Breast epithelium (tissue), 4 donors: ENCODE measurements at regions not wholly inside any gene's neighbourhood (a gene's known extent, or its start where the extent isn't known, plus 50 kb on each side); places are given as distances from the start of the nearest gene placed in this dataset.

Experiments
- DNase-seq, 2 donors: peaks; one replicate each; pipeline ENCODE4 v3.0.0-alpha.2; 2019; ENCODE audit warnings: low spot score in 2 of 2
- H3K27ac ChIP-seq, 2 donors: fragments of 200-600 bp; sonication (generic) in 1 of 2; one replicate each; pipeline ENCODE4 v1.5.1; 2016 to 2019; ENCODE audit warnings: mild to moderate bottlenecking in 1 of 2
- H3K27me3 ChIP-seq, 2 donors: fragments of 200-600 bp; sonication (generic) in 1 of 2; one replicate each; pipeline versions ENCODE4 v1.5.1 to v1.6.0; 2017 to 2019; ENCODE audit warnings: control low read depth in 1 of 2, mild to moderate bottlenecking in 1 of 2
- H3K36me3 ChIP-seq: fragments of 200-600 bp; one replicate; pipeline ENCODE4 v1.5.1; 2019
- H3K4me1 ChIP-seq, 2 donors: fragments of 200-600 bp; sonication (generic); one replicate each; pipeline ENCODE4 v1.5.1; 2016 to 2019; ENCODE audit warnings: control low read depth in 1 of 2
- H3K4me3 ChIP-seq, 3 donors: fragments of 200-600 bp; sonication (generic); 1 replicate in 2 of 3; 2 replicates in 1 of 3; pipeline ENCODE4 v1.5.1; 2016 to 2019; ENCODE audit warnings: mild to moderate bottlenecking in 3 of 3, moderate library complexity in 2 of 3
- H3K9me3 ChIP-seq, 2 donors: fragments of 200-600 bp; sonication (generic) in 1 of 2; one replicate each; pipeline ENCODE4 v1.5.1; 2016 to 2019; ENCODE audit warnings: control low read depth in 1 of 2
- CTCF ChIP-seq, 3 donors: fragments of 450-650 bp; IDR thresholded peaks; one replicate each; pipeline ENCODE4 v1.5.1; 2016 to 2017; ENCODE audit warnings: antibody characterized with exemption in 3 of 3, mild to moderate bottlenecking in 3 of 3, moderate library complexity in 3 of 3
- POLR2A ChIP-seq: fragments of 450-650 bp; IDR thresholded peaks from one replicate; pipeline ENCODE4 v1.6.1; 2016; ENCODE audit warnings: antibody characterized with exemption, mild to moderate bottlenecking, moderate library complexity
- POLR2AphosphoS5 ChIP-seq, 3 donors: sonication (generic); formaldehyde crosslinking; IDR thresholded peaks; one replicate each; pipeline ENCODE4 v1.6.1; 2017; ENCODE audit warnings: antibody characterized with exemption in 3 of 3
- intact Hi-C: fragments of 100-400 bp; cut with DNase I; formaldehyde crosslinking; loops from one replicate; pipeline ENCODE4 v1.15.1; 2023; ENCODE audit warnings: low total_unique reads

GRCh38 chr13:63910511-63910910 is 2494.9 kb upstream of the PCDH20 start:
- Histone ChIP-seq H3K4me1 (no peaks in the 10 kb centered on the region), H3K4me3 (no peak overlapping the region), H3K9me3 (no peaks in the 10 kb centered on the region), H3K27me3 (no peaks in the 10 kb centered on the region), H3K27ac (no peak overlapping the region), H3K36me3 (no peaks in the 10 kb centered on the region)
- intact Hi-C loops: no loop called here
- TF ChIP-seq POLR2A (no peak), POLR2AphosphoS5 (IDR thresholded peaks at IDR 0.05) (no peak), CTCF (IDR thresholded peaks at IDR 0.05) (no peak)
- no peak for DNase-seq

GRCh38 chr13:63909726-63910375 is 2494.2 kb upstream of the PCDH20 start:
- Histone ChIP-seq H3K36me3 (no peaks in the 10 kb centered on the region), H3K9me3 (no peaks in the 10 kb centered on the region), H3K27ac (no peak overlapping the region), H3K4me3 (no peak overlapping the region), H3K27me3 (no peaks in the 10 kb centered on the region), H3K4me1 (no peaks in the 10 kb centered on the region)
- DNase-seq: no peak
- intact Hi-C loops: no loop called here
- TF ChIP-seq CTCF (IDR thresholded peaks at IDR 0.05) (no peak), POLR2AphosphoS5 (IDR thresholded peaks at IDR 0.05) (no peak), POLR2A (no peak)

GRCh38 chr13:63902141-63902540 is 2486.5 kb upstream of the PCDH20 start:
- intact Hi-C loops: no loop called here
- TF ChIP-seq CTCF (IDR thresholded peaks at IDR 0.05): no peak
- TF ChIP-seq POLR2AphosphoS5 (IDR thresholded peaks at IDR 0.05): no peak
- TF ChIP-seq POLR2A: no peak
- no peaks in the 10 kb centered on the region for H3K9me3 ChIP-seq

GRCh38 chr13:63901630-63902029 is 2486.0 kb upstream of the PCDH20 start:
- no peaks in the 10 kb centered on the region for H3K27me3 ChIP-seq
- H3K9me3 ChIP-seq: no peaks in the 10 kb centered on the region
- H3K4me1 ChIP-seq: no peaks in the 10 kb centered on the region
- TF ChIP-seq CTCF (IDR thresholded peaks at IDR 0.05) (no peak), POLR2AphosphoS5 (IDR thresholded peaks at IDR 0.05) (no peak), POLR2A (no peak)
- H3K4me3 ChIP-seq: no peak overlapping the region
- no peaks in the 10 kb centered on the region for H3K36me3 ChIP-seq
- no peak overlapping the region for H3K27ac ChIP-seq
- intact Hi-C loops: no loop called here
- DNase-seq: no peak

More at GRCh38 chr13:63902141-63902540, 2486.5 kb upstream of the PCDH20 start:
- H3K4me1 ChIP-seq: no peaks in the 10 kb centered on the region
- no peaks in the 10 kb centered on the region for H3K36me3 ChIP-seq
- no peak overlapping the region for H3K27ac ChIP-seq
- no peak overlapping the region for H3K4me3 ChIP-seq
- no peak for DNase-seq
- H3K27me3 ChIP-seq: no peaks in the 10 kb centered on the region

GRCh38 chr13:63900406-63900805 is 2484.8 kb upstream of the PCDH20 start:
- H3K9me3 ChIP-seq: no peaks in the 10 kb centered on the region
- no peaks in the 10 kb centered on the region for H3K27me3 ChIP-seq
- TF ChIP-seq POLR2A (no peak), CTCF (IDR thresholded peaks at IDR 0.05) (no peak), POLR2AphosphoS5 (IDR thresholded peaks at IDR 0.05) (no peak)
- no peaks in the 10 kb centered on the region for H3K36me3 ChIP-seq
- H3K4me3 ChIP-seq: no peak overlapping the region
- H3K4me1 ChIP-seq: no peaks in the 10 kb centered on the region
- intact Hi-C loops: no loop called here
- H3K27ac ChIP-seq: no peak overlapping the region
- DNase-seq: no peak
